HepG2 (cell line): ENCODE measurements at regions not wholly inside any gene's neighbourhood (a gene's known extent, or its start where the extent isn't known, plus 50 kb on each side); places are given as distances from the start of the nearest gene placed in this dataset.

Experiments used
- ATAC-seq: fragments of 200-7000 bp; cut with Tn5 transposase; 3 replicates; pipeline ENCODE4 v1.9.1; 2020; ENCODE audit warnings: mild to moderate bottlenecking, moderate library complexity
- BruUV-seq: library from RNA; stranded (reverse); fragments of 400-500 nt; replicated peaks from 2 replicates; lab custom pipeline; 2021; lab: Mats Ljungman, UMichigan
- CTCF ChIA-PET: fragments of 300-600 bp; formaldehyde crosslinking; extraction: SDS; loops from one replicate; lab custom pipeline; 2021; ENCODE audit warnings: low total read pairs, inconsistent platforms, low intra/inter-chr PET ratio; lab: Yijun Ruan, JAX
- POLR2A ChIA-PET: fragments of 350-600 bp; sonication (Branson Sonifier 250); formaldehyde crosslinking; loops from one replicate; lab custom pipeline; 2020; ENCODE audit warnings: antibody characterized with exemption, inconsistent platforms; lab: Yijun Ruan, JAX
- DNase-seq: peaks from one replicate; pipeline ENCODE4 v3.0.0-alpha.2; 2015; ENCODE audit warnings: low spot score
- FAIRE-seq: peaks from 3 replicates; lab custom pipeline; 2011; peaks lifted over from hg19 to GRCh38; lab: Jason Lieb, UNC
- H2AFZ ChIP-seq: one replicate; pipeline ENCODE4 v1.6.1; 2011; ENCODE audit warnings: low read length, inconsistent platforms
- H3K27ac ChIP-seq: fragments of 300-600 bp; 3 replicates; pipeline ENCODE4 v1.8.0; 2011; ENCODE audit warnings: mixed run types, mild to moderate bottlenecking, mixed read lengths, low read length, inconsistent platforms; ENCODE audit not compliant: insufficient read depth; ENCODE audit errors: extremely low read length
- H3K27me3 ChIP-seq, 2 experiments: fragments of 200-600 bp in 1 of 2; 2 replicates in 1 of 2; 3 replicates in 1 of 2; pipeline versions ENCODE4 v1.6.0 to v1.8.0; 2011; ENCODE audit warnings: low read length in 2 of 2, mild to moderate bottlenecking in 2 of 2, moderate library complexity in 2 of 2, inconsistent platforms in 1 of 2; ENCODE audit not compliant: insufficient read depth in 2 of 2, control insufficient read depth in 1 of 2
- H3K36me3 ChIP-seq, 2 experiments: fragments of 200-600 bp in 1 of 2; replicated peaks in 1 of 2; 2 replicates in 1 of 2; 3 replicates in 1 of 2; pipeline versions ENCODE4 v1.5.1 to v1.8.0; 2011; ENCODE audit warnings: low read length in 2 of 2, inconsistent platforms in 1 of 2; ENCODE audit not compliant: insufficient read depth in 2 of 2, control insufficient read depth in 1 of 2
- H3K4me1 ChIP-seq: 2 replicates; pipeline ENCODE4 v1.5.1; 2012; ENCODE audit warnings: low read length, inconsistent platforms; ENCODE audit not compliant: insufficient read depth
- H3K4me2 ChIP-seq: 2 replicates; pipeline ENCODE4 v1.6.0; 2011; ENCODE audit warnings: low read depth, low read length, inconsistent platforms
- H3K4me3 ChIP-seq, 3 experiments: fragments of 200-600 bp in 1 of 3; sonication (generic), shearing (Covaris generic) in 1 of 3; replicated peaks in 1 of 3; 2 replicates each; pipeline ENCODE4 v1.5.1; 2011 to 2016; ENCODE audit warnings: low read length in 3 of 3, inconsistent platforms in 2 of 3, low read depth in 2 of 3, mild to moderate bottlenecking in 2 of 3, control low read depth in 1 of 3, mixed read lengths in 1 of 3; ENCODE audit not compliant: insufficient read depth in 1 of 3
- H3K79me2 ChIP-seq: one replicate; pipeline ENCODE4 v1.6.1; 2011; ENCODE audit warnings: low read length, inconsistent platforms; ENCODE audit not compliant: insufficient read depth
- H3K9ac ChIP-seq: 2 replicates; pipeline ENCODE4 v1.6.0; 2011; ENCODE audit warnings: mild to moderate bottlenecking, low read depth, low read length, inconsistent platforms; ENCODE audit not compliant: insufficient read depth
- H3K9me3 ChIP-seq: 2 replicates; pipeline ENCODE4 v1.5.1; 2012; ENCODE audit warnings: mild to moderate bottlenecking, low read length
- H4K20me1 ChIP-seq: 2 replicates; pipeline ENCODE4 v1.6.0; 2011; ENCODE audit warnings: inconsistent platforms, mild to moderate bottlenecking, low read length, moderate library complexity; ENCODE audit not compliant: insufficient read depth
- ARNT ChIP-seq: fragments of 450-650 bp; IDR thresholded peaks from 2 replicates; pipeline ENCODE4 v1.6.1; 2017
- CEBPG ChIP-seq: IDR thresholded peaks from 2 replicates; pipeline ENCODE4 v1.6.1; 2016
- CENPBD1 ChIP-seq: sonication (generic); formaldehyde crosslinking; IDR thresholded peaks from 2 replicates; pipeline ENCODE4 v1.8.0; 2022; ENCODE audit warnings: missing genetic modification reagents, low read depth, mild to moderate bottlenecking, borderline replicate concordance
- GATAD1 ChIP-seq: IDR thresholded peaks from 2 replicates; pipeline ENCODE4 v1.6.1; 2016; ENCODE audit warnings: missing genetic modification reagents, missing compliant biosample characterization
- MED1 ChIP-seq: sonication (generic); formaldehyde crosslinking; IDR thresholded peaks from 2 replicates; pipeline ENCODE4 v1.4.0; 2020; ENCODE audit warnings: missing genetic modification reagents
- MEF2D ChIP-seq: sonication (generic); formaldehyde crosslinking; IDR thresholded peaks from 2 replicates; pipeline ENCODE4 v1.5.1; 2020; ENCODE audit warnings: mild to moderate bottlenecking, missing genetic modification reagents
- NFRKB ChIP-seq: fragments of 450-650 bp; IDR thresholded peaks from 2 replicates; pipeline ENCODE4 v1.6.1; 2017
- RARA ChIP-seq: IDR thresholded peaks from 2 replicates; pipeline ENCODE4 v1.6.1; 2016; ENCODE audit warnings: missing genetic modification reagents, missing compliant biosample characterization
- REPIN1 ChIP-seq: sonication (generic); formaldehyde crosslinking; IDR thresholded peaks from 2 replicates; pipeline ENCODE4 v1.8.0; 2022; ENCODE audit warnings: missing genetic modification reagents, low read depth, mild to moderate bottlenecking, borderline replicate concordance
- ZNF703 ChIP-seq: sonication (generic); formaldehyde crosslinking; IDR thresholded peaks from 2 replicates; pipeline ENCODE4 v1.5.1; 2020; ENCODE audit warnings: missing genetic modification reagents, mild to moderate bottlenecking, moderate library complexity, borderline replicate concordance
- ZSCAN9 ChIP-seq: IDR thresholded peaks from 2 replicates; pipeline ENCODE4 v1.6.1; 2016; ENCODE audit warnings: borderline replicate concordance
- WGBS: methylation state at CpG from one replicate; pipeline ENCODE4 v1.1.6; 2017; ENCODE audit warnings: low lambda C conversion rate; 5-methylcytosine and 5-hydroxymethylcytosine counted together
- in situ Hi-C: cut with HindIII; loops from 2 replicates; pipeline ENCODE4 v1.10.0; 2017; ENCODE audit warnings: low pct_unique_long_range_greater_than_20kb; ENCODE audit not compliant: extremely low pct_ligation_motif_present
- intact Hi-C: fragments of 100-400 bp; cut with micrococcal nuclease; formaldehyde crosslinking; loops from one replicate; pipeline ENCODE4 v1.10.0; 2022; ENCODE audit not compliant: unreplicated experiment

GRCh38 chr5:62685221-62685620, 106.6 kb downstream of the LRRC70 start:
- ATAC-seq (no peak), FAIRE-seq (no peak), DNase-seq (no peak)
- intact Hi-C loops (no loop called here), in situ Hi-C loops (no loop called here)
- peaks cover 23% of the 10 kb centered on the region for H3K4me1 ChIP-seq
- ChIA-PET POLR2A (no interaction called here), CTCF (no interaction called here)
- no peaks in the 10 kb centered on the region for H3K36me3 ChIP-seq
- no peaks in the 10 kb centered on the region for H3K9me3 ChIP-seq
- H3K79me2 ChIP-seq = no peaks in the 10 kb centered on the region
- TF ChIP-seq ZSCAN9 (CRISPR knock-in tag) (no peak), ZNF703 (CRISPR knock-in tag) (no peak)
- no peak overlapping the region for H3K27ac ChIP-seq
- H4K20me1 ChIP-seq = no peaks in the 10 kb centered on the region
- no peak overlapping the region for H3K4me3 ChIP-seq
- BruUV-seq = no TSS peak
- H3K4me2 ChIP-seq = no peak overlapping the region
- H3K9ac ChIP-seq = no peak overlapping the region
- no peak overlapping the region for H2AFZ ChIP-seq
- H3K27me3 ChIP-seq = no peaks in the 10 kb centered on the region

- H2AFZ ChIP-seq = no peak overlapping the region
- no peak overlapping the region for H3K4me3 ChIP-seq
- FAIRE-seq (no peak), DNase-seq (no peak), ATAC-seq (no peak)
- intact Hi-C loops (no loop called here), in situ Hi-C loops (no loop called here)
- H4K20me1 ChIP-seq = no peaks in the 10 kb centered on the region
- no peaks in the 10 kb centered on the region for H3K79me2 ChIP-seq
- H3K27ac ChIP-seq = no peak overlapping the region
- H3K9me3 ChIP-seq = peaks cover 7% of the 10 kb centered on the region; the same call in 1 of the 2 replicates
- peaks cover 16% of the 10 kb centered on the region for H3K4me1 ChIP-seq
- TF ChIP-seq REPIN1 (CRISPR knock-in tag) = no peak
- no peak for TF ChIP-seq GATAD1 (CRISPR knock-in tag)
- no peak for TF ChIP-seq ARNT
- no peak for TF ChIP-seq MEF2D (CRISPR knock-in tag)
- TF ChIP-seq MED1 = no peak
- no peak for TF ChIP-seq RARA (CRISPR knock-in tag)
- TF ChIP-seq CENPBD1 = no peak
- TF ChIP-seq NFRKB = no peak
- TF ChIP-seq CEBPG (CRISPR knock-in tag) = no peak
- no peak overlapping the region for H3K4me2 ChIP-seq
- H3K27me3 ChIP-seq = no peaks in the 10 kb centered on the region
- CTCF ChIA-PET = no interaction called here
- H3K36me3 ChIP-seq = no peaks in the 10 kb centered on the region
- WGBS = 0% methylated on average over 1 of the region's 1 CpG
- no TSS peak for BruUV-seq
- no peak overlapping the region for H3K9ac ChIP-seq
- POLR2A ChIA-PET = interaction anchor here (0.6 kb wide), 1 partner anchor 32 kb away, joined by 3 read pairs; no protein-coding TSS in a partner anchor
Measured at GRCh38 chr5:62684310-62684709, 105.7 kb downstream of the LRRC70 start.
